Endodermal cell (in vitro differentiated cells): ENCODE measurements at regions not wholly inside any gene's neighbourhood (a gene's known extent, or its start where the extent isn't known, plus 50 kb on each side); places are given as distances from the start of the nearest gene placed in this dataset.

Experiments
- DNase-seq: peaks from one replicate; pipeline ENCODE4 v3.0.0-alpha.2; 2017
- H3K27ac ChIP-seq: 2 replicates; pipeline ENCODE4 v1.5.1; 2013; ENCODE audit warnings: mild to moderate bottlenecking, low read depth, low read length, moderate library complexity
- H3K27me3 ChIP-seq: 2 replicates; pipeline ENCODE4 v1.6.1; 2013; ENCODE audit warnings: mild to moderate bottlenecking, low read length, moderate library complexity; ENCODE audit not compliant: insufficient read depth, control insufficient read depth, poor library complexity, severe bottlenecking
- H3K36me3 ChIP-seq: 2 replicates; pipeline ENCODE4 v1.7.0; 2013; ENCODE audit warnings: mild to moderate bottlenecking, low read length, moderate library complexity; ENCODE audit not compliant: control insufficient read depth, insufficient read depth
- H3K4me1 ChIP-seq: one replicate; pipeline ENCODE4 v1.7.0; 2013; ENCODE audit warnings: low read length; ENCODE audit not compliant: control insufficient read depth, insufficient read depth
- H3K4me3 ChIP-seq: 2 replicates; pipeline ENCODE4 v1.5.1; 2013; ENCODE audit warnings: mild to moderate bottlenecking, low read length, moderate library complexity
- H3K9ac ChIP-seq: 2 replicates; pipeline ENCODE4 v1.6.1; 2013; ENCODE audit warnings: mild to moderate bottlenecking, low read length, moderate library complexity; ENCODE audit not compliant: poor library complexity, severe bottlenecking; ENCODE audit errors: extremely low read depth
- H3K9me3 ChIP-seq: 2 replicates; pipeline ENCODE4 v1.6.1; 2013; ENCODE audit warnings: mild to moderate bottlenecking, low read length, moderate library complexity; ENCODE audit not compliant: control insufficient read depth
- H3K27ac Mint-ChIP-seq: 2 replicates; pipeline ENCODE4 v1.8.0; 2020; ENCODE audit warnings: mixed read lengths
- H3K27me3 Mint-ChIP-seq: 2 replicates; pipeline ENCODE4 v1.8.0; 2021; ENCODE audit warnings: mild to moderate bottlenecking, mixed read lengths; ENCODE audit not compliant: insufficient read depth
- H3K36me3 Mint-ChIP-seq: 2 replicates; pipeline ENCODE4 v1.8.0; 2020; ENCODE audit warnings: low read depth, mixed read lengths
- H3K4me1 Mint-ChIP-seq: 2 replicates; pipeline ENCODE4 v1.8.0; 2020; ENCODE audit warnings: mixed read lengths
- H3K4me3 Mint-ChIP-seq: 2 replicates; pipeline ENCODE4 v1.8.0; 2020; ENCODE audit warnings: mild to moderate bottlenecking, moderate library complexity, mixed read lengths
- H3K9me3 Mint-ChIP-seq: 2 replicates; pipeline ENCODE4 v1.8.0; 2020; ENCODE audit warnings: mild to moderate bottlenecking, mixed read lengths
- WGBS, 2 experiments: methylation state at CpG; one replicate each; pipeline versions ENCODE4 v1.1.5 to v1.1.7; 2013; ENCODE audit warnings: missing lambda C conversion rate in 2 of 2, mixed read lengths in 1 of 2; ENCODE audit not compliant: insufficient coverage in 1 of 2, insufficient read length in 1 of 2; 5-methylcytosine and 5-hydroxymethylcytosine counted together
- TF ChIP-seq, protein P1 (sequence below): fragments of 200-600 bp; sonication (generic); conservative IDR thresholded peaks from 2 replicates; pipeline ENCODE4 v1.5.0; 2021; ENCODE audit warnings: antibody characterized with exemption, mild to moderate bottlenecking

GRCh38 chr9:91098203-91098850 is 263.4 kb downstream of the AUH start:
- 92 to 95% methylated on average over 6 to 10 of the region's 10 CpGs for WGBS, 2 experiments
- Histone ChIP-seq H3K9me3 (peaks cover 10% of the 10 kb centered on the region), H3K27ac (no peak overlapping the region), H3K9ac (no peak overlapping the region), H3K27me3 (no peaks in the 10 kb centered on the region), H3K36me3 (no peaks in the 10 kb centered on the region), H3K4me1 (no peaks in the 10 kb centered on the region), H3K4me3 (no peak overlapping the region)
- no peak overlapping the region for H3K27ac Mint-ChIP-seq
- H3K4me1 Mint-ChIP-seq, result no peaks in the 10 kb centered on the region
- peaks cover 20% of the 10 kb centered on the region for H3K9me3 Mint-ChIP-seq
- no peak overlapping the region for H3K4me3 Mint-ChIP-seq
- H3K36me3 Mint-ChIP-seq, result no peaks in the 10 kb centered on the region
- no peak for DNase-seq
- no peaks in the 10 kb centered on the region for H3K27me3 Mint-ChIP-seq
- TF ChIP-seq, protein P1, sequence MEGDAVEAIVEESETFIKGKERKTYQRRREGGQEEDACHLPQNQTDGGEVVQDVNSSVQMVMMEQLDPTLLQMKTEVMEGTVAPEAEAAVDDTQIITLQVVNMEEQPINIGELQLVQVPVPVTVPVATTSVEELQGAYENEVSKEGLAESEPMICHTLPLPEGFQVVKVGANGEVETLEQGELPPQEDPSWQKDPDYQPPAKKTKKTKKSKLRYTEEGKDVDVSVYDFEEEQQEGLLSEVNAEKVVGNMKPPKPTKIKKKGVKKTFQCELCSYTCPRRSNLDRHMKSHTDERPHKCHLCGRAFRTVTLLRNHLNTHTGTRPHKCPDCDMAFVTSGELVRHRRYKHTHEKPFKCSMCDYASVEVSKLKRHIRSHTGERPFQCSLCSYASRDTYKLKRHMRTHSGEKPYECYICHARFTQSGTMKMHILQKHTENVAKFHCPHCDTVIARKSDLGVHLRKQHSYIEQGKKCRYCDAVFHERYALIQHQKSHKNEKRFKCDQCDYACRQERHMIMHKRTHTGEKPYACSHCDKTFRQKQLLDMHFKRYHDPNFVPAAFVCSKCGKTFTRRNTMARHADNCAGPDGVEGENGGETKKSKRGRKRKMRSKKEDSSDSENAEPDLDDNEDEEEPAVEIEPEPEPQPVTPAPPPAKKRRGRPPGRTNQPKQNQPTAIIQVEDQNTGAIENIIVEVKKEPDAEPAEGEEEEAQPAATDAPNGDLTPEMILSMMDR, result no peak

- DNase-seq, result no peak
- Histone ChIP-seq H3K4me1 (no peaks in the 10 kb centered on the region), H3K4me3 (no peak overlapping the region), H3K27me3 (no peaks in the 10 kb centered on the region), H3K27ac (no peak overlapping the region), H3K9me3 (peaks cover 3% of the 10 kb centered on the region), H3K36me3 (no peaks in the 10 kb centered on the region), H3K9ac (no peak overlapping the region)
- Mint-ChIP-seq H3K4me3 (no peak overlapping the region), H3K4me1 (no peaks in the 10 kb centered on the region), H3K36me3 (no peaks in the 10 kb centered on the region), H3K9me3 (peaks cover 12% of the 10 kb centered on the region), H3K27ac (no peak overlapping the region), H3K27me3 (no peaks in the 10 kb centered on the region)
- TF ChIP-seq, protein P1, result no peak
- WGBS, 2 experiments, result 94% methylated on average over 4 of the region's 4 CpGs
Measured at GRCh38 chr9:91099436-91099835, 262.3 kb downstream of the AUH start.

DNA sequence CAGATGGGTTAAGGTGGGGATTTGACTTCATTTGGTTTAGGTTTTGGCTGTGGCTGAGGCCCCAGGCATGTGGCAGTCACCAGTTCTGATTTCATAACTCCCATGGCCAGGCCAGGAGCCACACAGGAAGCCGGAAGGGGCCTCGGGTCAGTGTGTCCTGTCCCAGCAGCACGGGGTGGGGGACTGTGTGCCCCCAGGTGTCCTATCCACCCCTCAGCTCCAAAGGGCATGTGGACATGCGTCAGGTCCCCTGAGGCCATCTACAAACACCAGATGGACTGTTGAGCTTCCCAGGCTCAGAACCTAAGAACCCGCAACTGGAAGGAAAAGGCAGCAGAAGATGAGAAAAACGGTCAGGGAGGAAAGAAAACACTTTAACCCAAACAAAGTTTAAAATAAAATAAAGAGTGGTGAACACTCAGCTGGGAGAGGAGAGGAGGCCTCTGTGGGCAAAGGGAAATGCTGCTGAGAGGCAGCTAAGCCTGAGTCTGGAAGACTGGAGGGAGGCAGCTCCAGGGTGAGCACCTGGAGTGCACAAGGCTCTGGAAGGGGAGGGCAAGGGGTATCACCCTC is 260.8 kb downstream of the AUH start:
- DNase-seq, result no peak
- no peaks in the 10 kb centered on the region for H3K9me3 ChIP-seq
- TF ChIP-seq, protein P1, result no peak
- Mint-ChIP-seq H3K4me1 (no peaks in the 10 kb centered on the region), H3K27me3 (no peaks in the 10 kb centered on the region), H3K36me3 (no peaks in the 10 kb centered on the region), H3K9me3 (no peaks in the 10 kb centered on the region), H3K4me3 (no peak overlapping the region), H3K27ac (no peak overlapping the region)
- no peak overlapping the region for H3K27ac ChIP-seq
- H3K4me3 ChIP-seq, result no peak overlapping the region
- H3K36me3 ChIP-seq, result no peaks in the 10 kb centered on the region
- 88 to 90% methylated on average over 3 to 5 of the region's 6 CpGs for WGBS, 2 experiments
- no peak overlapping the region for H3K9ac ChIP-seq
- no peaks in the 10 kb centered on the region for H3K4me1 ChIP-seq
- H3K27me3 ChIP-seq, result no peaks in the 10 kb centered on the region
